Activated naive CD8-positive, alpha-beta T cell treated with anti-CD3 and anti-CD28 coated beads, Interleukin-2, amount 10 ng/mL, durations not matched to agents 7 days and 5 days (primary cell): ENCODE measurements at regions not wholly inside any gene's neighbourhood (a gene's known extent, or its start where the extent isn't known, plus 50 kb on each side); places are given as distances from the start of the nearest gene placed in this dataset.

ENCODE experiments used
- ATAC-seq: fragments of 150-1000 bp; cut with Tn5 transposase; one replicate; pipeline ENCODE4 v1.10.0; 2021; ENCODE audit warnings: low read depth, moderate library complexity
- POLR2A ChIA-PET: fragments of 350-600 bp; sonication (Branson Sonifier 250); formaldehyde crosslinking; loops from one replicate; lab custom pipeline; 2021; ENCODE audit warnings: antibody characterized with exemption; lab: Charles Lee
- DNase-seq: peaks from one replicate; pipeline ENCODE4 v3.0.0; 2021
- H3K27ac Mint-ChIP-seq: one replicate; pipeline ENCODE4 v1.8.0; 2022; ENCODE audit warnings: mild to moderate bottlenecking, mixed read lengths
- H3K27me3 Mint-ChIP-seq: one replicate; pipeline ENCODE4 v1.8.0; 2022; ENCODE audit warnings: mild to moderate bottlenecking, moderate library complexity, mixed read lengths
- H3K36me3 Mint-ChIP-seq: one replicate; pipeline ENCODE4 v1.8.0; 2021; ENCODE audit warnings: mild to moderate bottlenecking, mixed read lengths
- H3K4me1 Mint-ChIP-seq: one replicate; pipeline ENCODE4 v1.8.0; 2021; ENCODE audit warnings: mixed read lengths
- H3K4me3 Mint-ChIP-seq: one replicate; pipeline ENCODE4 v1.8.0; 2022; ENCODE audit warnings: mild to moderate bottlenecking, moderate library complexity, mixed read lengths
- H3K9me3 Mint-ChIP-seq: one replicate; pipeline ENCODE4 v1.8.0; 2021; ENCODE audit warnings: mixed read lengths

DNA sequence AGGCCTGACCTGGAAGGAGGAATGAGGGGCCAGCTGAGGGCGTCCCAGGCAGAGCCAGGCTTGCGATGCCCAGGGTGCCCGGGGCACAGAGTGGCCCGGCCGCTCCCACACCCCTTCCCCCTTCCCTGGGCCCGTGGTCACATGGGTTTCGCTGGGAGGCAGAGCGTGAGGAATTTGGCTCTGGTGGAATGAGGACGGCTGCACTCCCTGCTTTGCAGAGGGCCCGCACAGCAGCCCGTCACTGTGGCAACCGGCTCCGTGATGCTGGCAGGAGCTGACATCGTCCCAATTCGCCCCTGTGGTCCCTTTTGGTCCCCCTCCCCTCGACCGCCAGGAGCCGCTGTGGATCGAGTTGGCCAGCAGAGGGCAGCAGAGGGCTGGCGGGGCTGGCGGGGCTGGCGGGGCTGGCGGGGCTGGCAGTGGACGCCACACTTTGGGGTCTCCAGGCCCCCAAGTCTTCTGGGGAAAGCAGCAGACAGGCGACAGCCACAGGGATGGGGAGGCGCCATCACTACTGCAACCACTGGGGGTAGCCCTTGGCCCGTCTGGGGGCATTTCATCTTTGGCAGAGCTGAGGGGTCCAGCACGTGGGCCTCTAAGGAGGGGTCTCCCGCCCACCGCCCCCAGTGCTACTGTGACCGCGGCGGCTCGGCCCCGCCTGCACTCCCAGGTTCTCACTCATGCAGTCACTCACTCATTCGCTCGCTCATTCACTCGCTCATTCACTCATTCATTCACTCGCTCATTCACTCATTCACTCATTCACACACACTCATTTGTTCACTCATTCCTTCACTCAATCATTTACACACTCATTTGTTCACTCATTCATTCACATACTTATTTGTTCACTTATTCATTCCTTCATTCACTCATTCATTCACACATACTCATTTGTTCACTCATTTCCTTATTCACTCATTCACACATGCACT, 49.7 kb upstream of the BHLHE23 start:
- POLR2A ChIA-PET, result no interaction called here
- no peak overlapping the region for H3K27ac Mint-ChIP-seq
- no peak overlapping the region for H3K4me3 Mint-ChIP-seq
- peaks cover 5% of the 10 kb centered on the region for H3K9me3 Mint-ChIP-seq
- H3K4me1 Mint-ChIP-seq, result peaks cover 3% of the 10 kb centered on the region
- no peaks in the 10 kb centered on the region for H3K36me3 Mint-ChIP-seq
- ATAC-seq (peak; percentile 50), DNase-seq (peak; percentile 77)
- peaks cover 2% of the 10 kb centered on the region for H3K27me3 Mint-ChIP-seq
